A549 (cell line): ENCODE measurements at regions not wholly inside any gene's neighbourhood (a gene's known extent, or its start where the extent isn't known, plus 50 kb on each side); places are given as distances from the start of the nearest gene placed in this dataset.

Experiments used
- BHLHE40 ChIP-seq: IDR thresholded peaks from 2 replicates; pipeline ENCODE4 v1.6.1; 2012; ENCODE audit warnings: low read depth, low read length, inconsistent platforms
- CHD2 ChIP-seq: fragments of 150-350 bp; IDR thresholded peaks from 2 replicates; pipeline ENCODE4 v1.6.1; 2014; ENCODE audit warnings: low read length; ENCODE audit not compliant: partially characterized antibody
- CTCF ChIP-seq: fragments of >200 bp; sonication (Bioruptor Twin); formaldehyde crosslinking; IDR thresholded peaks from 3 replicates; pipeline ENCODE4 v1.5.1; 2016
- PBX3 ChIP-seq: IDR thresholded peaks from 2 replicates; pipeline ENCODE4 v1.6.1; 2012
- RAD21 ChIP-seq, 2 experiments: fragments of >200 bp in 1 of 2; sonication (Bioruptor Twin) in 1 of 2; formaldehyde crosslinking in 1 of 2; IDR thresholded peaks in 1 of 2; conservative IDR thresholded peaks in 1 of 2; 2 replicates in 1 of 2; 3 replicates in 1 of 2; pipeline ENCODE4 v1.6.1; 2012 to 2018; ENCODE audit warnings: inconsistent platforms in 1 of 2

DNA sequence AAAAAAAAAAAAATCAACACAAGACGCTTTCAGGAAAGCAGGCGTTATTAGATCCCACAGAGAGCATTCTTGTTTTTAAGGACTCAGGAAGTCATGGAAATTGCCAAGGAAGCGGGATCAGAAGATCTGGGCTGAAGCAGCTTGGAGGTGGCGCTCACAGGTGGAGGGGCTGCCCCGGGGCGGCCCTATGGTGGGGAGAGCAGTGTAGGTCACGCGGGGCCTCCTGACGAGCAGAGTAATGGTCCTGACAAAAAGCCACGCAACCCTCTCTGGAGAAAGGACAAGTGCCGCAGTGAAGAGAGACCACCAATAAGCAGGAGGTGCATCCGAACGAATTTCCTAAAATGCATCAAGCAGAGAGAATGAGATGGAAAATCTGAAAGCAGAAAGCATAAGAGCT lies 407.0 kb downstream of the BRD1 start:
- TF ChIP-seq RAD21 (conservative IDR thresholded peaks at IDR 0.05 in 1 of 2, IDR thresholded peaks at IDR 0.05 in 1 of 2) (no peak), CHD2 (no peak), CTCF (no peak), PBX3 (no peak), BHLHE40 (no peak)
